ENCODE measurements at regions not wholly inside any gene's neighbourhood (a gene's known extent, or its start where the extent isn't known, plus 50 kb on each side); places are given as distances from the start of the nearest gene placed in this dataset.

DNA sequence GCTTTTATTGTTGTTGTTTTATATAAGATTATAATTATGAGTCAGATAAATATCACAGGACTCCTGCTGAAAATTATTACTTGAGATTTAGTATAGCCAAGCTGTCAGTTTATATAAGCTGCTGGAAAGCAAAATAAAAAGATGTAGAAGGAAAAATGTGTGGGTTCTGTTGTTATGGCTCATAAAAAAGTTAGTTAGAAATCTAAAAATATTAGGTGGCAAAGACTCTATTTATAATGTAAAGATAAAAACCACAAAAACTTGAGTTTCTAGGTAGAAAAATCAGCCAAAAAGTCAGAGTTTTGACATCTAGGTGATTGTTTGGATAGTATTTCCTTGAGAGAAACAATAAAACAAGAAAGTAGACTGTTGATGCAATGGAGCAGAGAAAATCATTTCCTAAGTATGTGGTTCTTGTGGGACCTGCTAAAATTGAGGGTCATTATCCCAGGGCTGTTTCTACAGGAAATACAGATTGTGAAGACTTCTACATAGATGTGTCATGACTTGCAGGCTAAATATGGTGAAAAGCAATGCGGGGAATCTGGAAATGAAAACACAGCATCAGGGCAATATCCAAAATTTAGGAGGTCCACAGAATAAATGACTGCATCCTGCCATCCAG is 1109.6 kb upstream of the CADM2 start:
- WGBS, 4 donors = 73 to 87% (median 82%) methylated on average over 1 of the region's 1 CpG
- ATAC-seq = no peak

DNA sequence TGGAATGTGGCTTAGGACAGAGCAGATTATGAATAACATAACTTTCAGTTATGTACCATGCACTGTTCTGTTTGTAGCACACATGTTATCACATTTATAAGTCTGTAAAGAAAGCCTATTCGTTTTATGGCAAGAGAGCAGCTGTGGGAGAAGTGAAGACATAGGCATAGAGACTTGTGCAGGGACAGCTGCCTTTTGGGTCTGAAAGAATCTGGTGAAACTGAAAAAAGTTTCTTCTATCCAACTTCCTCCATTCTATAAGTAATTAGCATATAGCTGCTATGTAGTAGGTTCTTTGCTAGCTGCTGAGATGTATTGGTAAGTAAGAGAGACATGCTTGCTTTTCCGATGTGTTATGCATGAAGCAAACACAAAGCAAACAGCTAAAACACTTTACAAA is 1095.4 kb upstream of the CADM2 start:
- Histone ChIP-seq H3K9me3 (peaks cover 0 to 11% (median 0%) of the 10 kb centered on the region in 12 donors), H3K4me3 (no peak overlapping the region), H3K27me3 (no peaks in the 10 kb centered on the region), H3K36me3 (no peaks in the 10 kb centered on the region), H3K27ac (no peak overlapping the region), H3K4me1 (no peaks in the 10 kb centered on the region)
- 60 to 69% (median 64%) methylated on average over 2 of the region's 2 CpGs for WGBS, 4 donors
- DNase-seq (no peak), ATAC-seq (no peak)
- TF ChIP-seq, protein P1, sequence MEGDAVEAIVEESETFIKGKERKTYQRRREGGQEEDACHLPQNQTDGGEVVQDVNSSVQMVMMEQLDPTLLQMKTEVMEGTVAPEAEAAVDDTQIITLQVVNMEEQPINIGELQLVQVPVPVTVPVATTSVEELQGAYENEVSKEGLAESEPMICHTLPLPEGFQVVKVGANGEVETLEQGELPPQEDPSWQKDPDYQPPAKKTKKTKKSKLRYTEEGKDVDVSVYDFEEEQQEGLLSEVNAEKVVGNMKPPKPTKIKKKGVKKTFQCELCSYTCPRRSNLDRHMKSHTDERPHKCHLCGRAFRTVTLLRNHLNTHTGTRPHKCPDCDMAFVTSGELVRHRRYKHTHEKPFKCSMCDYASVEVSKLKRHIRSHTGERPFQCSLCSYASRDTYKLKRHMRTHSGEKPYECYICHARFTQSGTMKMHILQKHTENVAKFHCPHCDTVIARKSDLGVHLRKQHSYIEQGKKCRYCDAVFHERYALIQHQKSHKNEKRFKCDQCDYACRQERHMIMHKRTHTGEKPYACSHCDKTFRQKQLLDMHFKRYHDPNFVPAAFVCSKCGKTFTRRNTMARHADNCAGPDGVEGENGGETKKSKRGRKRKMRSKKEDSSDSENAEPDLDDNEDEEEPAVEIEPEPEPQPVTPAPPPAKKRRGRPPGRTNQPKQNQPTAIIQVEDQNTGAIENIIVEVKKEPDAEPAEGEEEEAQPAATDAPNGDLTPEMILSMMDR (IDR thresholded peaks at IDR 0.05) = no peak
- TF ChIP-seq POLR2A (IDR thresholded peaks at IDR 0.05) = no peak
- intact Hi-C loops (cut with DNase I) = no loop called here

More for the DNA sequence above, 1109.6 kb upstream of the CADM2 start:
- H3K27me3 ChIP-seq = no peaks in the 10 kb centered on the region
- no peak for DNase-seq
- no peak overlapping the region for H3K4me3 ChIP-seq
- H3K9me3 ChIP-seq = no peaks in the 10 kb centered on the region
- no peaks in the 10 kb centered on the region for H3K36me3 ChIP-seq
- TF ChIP-seq, protein P1 (IDR thresholded peaks at IDR 0.05) = no peak
- no peak for TF ChIP-seq POLR2A (IDR thresholded peaks at IDR 0.05)
- intact Hi-C loops (cut with DNase I) = no loop called here
- no peaks in the 10 kb centered on the region for H3K4me1 ChIP-seq
- no peak overlapping the region for H3K27ac ChIP-seq

DNA sequence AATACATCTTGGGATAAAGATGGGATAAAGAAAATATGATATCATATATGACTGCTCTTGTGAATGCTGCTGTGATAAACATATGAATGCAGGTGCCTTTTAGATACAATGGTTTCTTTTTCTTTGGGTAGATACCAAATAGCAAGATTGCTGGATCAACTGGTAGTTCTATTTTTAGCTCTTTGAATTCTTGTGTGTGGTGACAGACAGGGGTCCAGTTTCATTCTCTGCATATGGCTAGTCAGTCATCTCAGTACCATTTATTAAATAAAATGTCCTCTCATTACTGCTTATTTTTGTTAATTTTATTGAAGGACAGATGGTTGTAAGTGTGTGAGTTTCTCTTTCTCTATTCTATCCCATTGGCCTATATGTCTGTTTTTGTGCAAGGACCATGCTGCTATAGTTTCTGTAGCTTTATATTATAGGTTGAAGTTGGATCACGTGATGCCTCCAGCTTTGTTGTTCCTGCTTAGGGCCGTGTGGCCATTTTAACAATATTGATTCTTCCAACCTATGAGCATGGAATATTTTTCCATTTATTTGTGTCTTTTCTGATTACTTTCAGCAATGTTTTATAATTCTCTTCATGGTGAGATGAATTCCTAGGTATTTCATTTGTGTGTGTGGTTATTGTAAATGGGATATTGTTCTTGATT is 1089.8 kb upstream of the CADM2 start:
- no peak overlapping the region for H3K4me3 ChIP-seq
- intact Hi-C loops (cut with DNase I) = no loop called here
- ATAC-seq = no peak
- no peak for DNase-seq
- H3K9me3 ChIP-seq = peaks cover 0 to 6% (median 0%) of the 10 kb centered on the region in 12 donors
- H3K4me1 ChIP-seq = peaks cover 0 to 5% (median 0%) of the 10 kb centered on the region in 12 donors
- no peaks in the 10 kb centered on the region for H3K27me3 ChIP-seq
- 74 to 84% (median 81%) methylated on average over 2 of the region's 2 CpGs for WGBS, 4 donors
- TF ChIP-seq, protein P1 (IDR thresholded peaks at IDR 0.05) = no peak
- TF ChIP-seq POLR2A (IDR thresholded peaks at IDR 0.05) = no peak
- H3K27ac ChIP-seq = no peak overlapping the region
- H3K36me3 ChIP-seq = no peaks in the 10 kb centered on the region

DNA sequence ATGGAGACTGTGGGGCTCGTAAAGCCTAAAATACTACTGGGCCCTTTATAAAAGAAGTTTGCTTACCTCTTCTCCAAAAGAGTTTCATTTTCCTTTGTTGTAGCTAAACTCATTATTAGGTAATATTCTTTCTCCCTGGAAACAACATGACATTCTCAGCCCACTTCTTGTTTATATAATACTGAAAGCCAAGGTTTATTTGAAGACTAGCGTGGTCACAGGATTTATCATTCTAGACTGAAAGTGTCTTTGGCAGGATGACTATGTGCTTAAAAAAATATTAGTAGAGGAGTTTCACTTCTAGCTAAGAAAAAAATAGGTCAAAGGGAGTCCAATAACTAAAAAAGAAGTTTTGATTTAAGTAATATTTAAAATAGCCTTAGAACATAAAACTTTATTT is 1085.2 kb upstream of the CADM2 start:
- intact Hi-C loops (cut with DNase I) = loop anchor here in 1 of 10 donors (5.0 kb wide), 1 partner anchor 51 kb away; no protein-coding TSS in a partner anchor
- peak in 1 of 4 donors; percentile 37 for ATAC-seq
- no peak overlapping the region for H3K27ac ChIP-seq

More for the DNA sequence above, 1085.2 kb upstream of the CADM2 start:
- H3K4me3 ChIP-seq = no peak overlapping the region
- H3K9me3 ChIP-seq = peaks cover 0 to 23% (median 1%) of the 10 kb centered on the region in 12 donors
- H3K4me1 ChIP-seq = peaks cover 0 to 5% (median 0%) of the 10 kb centered on the region in 12 donors
- no peak for TF ChIP-seq POLR2A (IDR thresholded peaks at IDR 0.05)
- TF ChIP-seq, protein P1 (IDR thresholded peaks at IDR 0.05) = no peak
- H3K27me3 ChIP-seq = no peaks in the 10 kb centered on the region
- DNase-seq = no peak
- WGBS, 4 donors = 40 to 75% (median 66%) methylated on average over 2 of the region's 2 CpGs
- H3K36me3 ChIP-seq = no peaks in the 10 kb centered on the region
